Coronary artery (tissue), 2 donors: ENCODE measurements at regions not wholly inside any gene's neighbourhood (a gene's known extent, or its start where the extent isn't known, plus 50 kb on each side); places are given as distances from the start of the nearest gene placed in this dataset.

Experiments
- DNase-seq: peaks from one replicate; pipeline ENCODE4 v3.0.0-alpha.2; 2017; ENCODE audit warnings: low spot score
- H3K27ac ChIP-seq, 2 donors: fragments of 200-600 bp; sonication (generic); one replicate each; pipeline ENCODE4 v1.5.1; 2016 to 2019
- H3K4me3 ChIP-seq: fragments of 200-600 bp; sonication (generic); 2 replicates; pipeline ENCODE4 v1.5.1; 2016; ENCODE audit warnings: mild to moderate bottlenecking, moderate library complexity
- CTCF ChIP-seq: fragments of 200-600 bp; sonication (generic); IDR thresholded peaks from one replicate; pipeline ENCODE4 v1.5.1; 2019; ENCODE audit warnings: antibody characterized with exemption

GRCh38 chr2:120465012-120465700, 119.2 kb downstream of the INHBB start:
- H3K27ac ChIP-seq = no peak overlapping the region
- DNase-seq = no peak
- H3K4me3 ChIP-seq = no peak overlapping the region
- no peak for TF ChIP-seq CTCF

GRCh38 chr2:120465701-120465988, 119.7 kb downstream of the INHBB start:
- DNase-seq = no peak
- Histone ChIP-seq H3K27ac (no peak overlapping the region), H3K4me3 (no peak overlapping the region)
- no peak for TF ChIP-seq CTCF

- no peak for TF ChIP-seq CTCF
- no peak overlapping the region for H3K27ac ChIP-seq
- H3K4me3 ChIP-seq = no peak overlapping the region
- no peak for DNase-seq
Measured at GRCh38 chr2:120465989-120466703, 120.2 kb downstream of the INHBB start.

- DNase-seq = no peak
- Histone ChIP-seq H3K4me3 (no peak overlapping the region), H3K27ac (no peak overlapping the region)
- TF ChIP-seq CTCF = no peak
Measured at GRCh38 chr2:120466704-120467054, 120.7 kb downstream of the INHBB start.

GRCh38 chr2:120468136-120468535, 122.2 kb downstream of the INHBB start:
- no peak overlapping the region for H3K4me3 ChIP-seq
- no peak for TF ChIP-seq CTCF
- no peak for DNase-seq
- H3K27ac ChIP-seq = no peak overlapping the region

- DNase-seq = no peak
- peak overlapping the region; percentile 91 to 92 for H3K27ac ChIP-seq
- H3K4me3 ChIP-seq = no peak overlapping the region
- no peak for TF ChIP-seq CTCF
Measured at GRCh38 chr2:120469426-120469825, 123.5 kb downstream of the INHBB start.
